HG03095 (cell line): ENCODE measurements at regions not wholly inside any gene's neighbourhood (a gene's known extent, or its start where the extent isn't known, plus 50 kb on each side); places are given as distances from the start of the nearest gene placed in this dataset.
"Not testable (repeated sequence)": the region's sequence is repeated elsewhere in the genome, so short reads cannot be mapped to it uniquely, and the experiment has no call there.

Experiments used
- ATAC-seq: cut with Tn5 transposase; IDR thresholded peaks from one replicate; pipeline ENCODE4 v1.9.1; 2021; ENCODE audit warnings: moderate library complexity; ENCODE audit not compliant: unreplicated experiment

- no peak for ATAC-seq
Observed at GRCh38 chr21:21845901-21846300, 847.7 kb downstream of the NCAM2 start.

DNA sequence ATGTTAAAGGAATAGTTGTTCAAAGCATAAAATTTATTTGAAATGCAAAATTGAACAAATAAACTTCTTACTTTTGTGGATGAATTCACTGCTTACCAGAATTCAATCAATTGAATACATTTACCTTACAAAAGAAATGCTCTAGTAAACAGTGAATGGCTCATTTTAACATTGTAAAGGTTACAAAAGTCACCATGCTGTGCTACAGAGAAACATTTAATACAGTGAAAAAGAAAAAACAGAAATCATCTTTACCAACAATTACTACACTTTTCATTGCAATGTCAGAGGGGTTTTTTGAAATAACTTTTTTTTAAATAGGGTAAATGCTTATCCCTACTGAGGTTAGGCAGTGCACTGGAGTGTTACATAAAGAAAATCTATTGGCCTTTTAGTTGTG, 853.0 kb downstream of the NCAM2 start:
- ATAC-seq = no peak

DNA sequence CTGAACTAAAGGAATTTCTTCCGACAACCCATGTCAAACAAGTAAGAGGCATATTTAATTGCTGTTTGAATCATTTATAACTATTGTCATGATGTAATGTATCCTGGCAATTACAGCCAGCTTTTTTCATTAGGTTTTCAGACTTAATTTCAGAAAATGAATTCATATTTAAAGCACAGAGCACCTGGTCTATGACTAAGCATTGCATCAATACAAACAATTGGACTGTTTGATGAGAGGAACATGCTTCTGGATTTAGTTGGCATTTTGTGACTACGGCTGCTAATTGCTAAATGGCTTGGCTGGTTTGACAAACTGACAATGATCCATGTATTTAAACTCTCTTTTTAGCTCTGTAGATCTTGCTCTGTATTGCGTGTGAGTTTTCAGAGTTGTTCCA, 853.4 kb downstream of the NCAM2 start:
- no peak for ATAC-seq

- no peak for ATAC-seq
Observed at GRCh38 chr21:21858502-21859334, 860.5 kb downstream of the NCAM2 start.

DNA sequence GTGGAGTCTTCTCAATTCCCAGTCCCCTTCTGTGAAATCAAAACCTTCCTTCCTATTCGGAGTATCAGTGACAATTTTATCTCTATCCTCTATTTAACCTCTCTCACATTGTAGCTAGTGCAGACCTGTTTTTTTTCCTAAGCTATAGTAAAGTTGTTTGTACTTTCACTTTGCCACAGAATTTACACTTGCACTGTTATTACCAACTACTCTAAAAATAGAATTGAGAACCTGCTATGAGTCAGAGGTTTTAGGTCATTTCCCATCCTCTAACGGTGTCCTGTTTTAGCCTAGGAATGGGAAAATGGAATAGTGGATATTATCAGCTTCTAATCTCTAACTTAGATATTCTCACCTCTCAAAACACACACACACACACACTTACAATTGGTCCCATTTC, 862.7 kb downstream of the NCAM2 start:
- ATAC-seq = no peak

DNA sequence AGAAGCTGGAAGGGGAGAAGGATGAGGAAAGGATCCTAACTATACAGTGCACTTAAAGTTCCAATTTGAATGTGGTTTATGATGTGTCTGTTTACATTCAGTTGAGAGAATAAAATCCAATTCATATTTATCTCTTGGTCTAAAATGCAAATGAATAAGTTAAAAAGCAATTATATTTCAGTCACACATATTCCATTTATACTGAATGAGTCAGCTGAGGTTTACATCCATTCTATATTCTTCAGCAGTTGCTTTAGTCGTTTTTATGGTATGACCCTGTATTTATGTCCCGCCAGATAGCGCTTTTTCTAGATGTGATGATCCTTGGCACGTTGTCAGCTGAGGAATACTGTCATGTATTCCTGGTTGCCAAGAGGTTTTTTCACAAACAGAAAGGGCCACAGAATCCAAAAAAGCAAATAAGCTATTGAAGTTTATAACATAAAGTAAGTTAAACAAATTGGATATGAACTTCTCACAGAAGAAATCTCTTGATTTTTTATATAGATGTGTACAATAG, 866.2 kb downstream of the NCAM2 start:
- no peak for ATAC-seq

GRCh38 chr21:21897275-21897883, 899.2 kb downstream of the NCAM2 start:
- ATAC-seq = no peak

GRCh38 chr21:21898801-21899200, 900.6 kb downstream of the NCAM2 start:
- no peak for ATAC-seq

DNA sequence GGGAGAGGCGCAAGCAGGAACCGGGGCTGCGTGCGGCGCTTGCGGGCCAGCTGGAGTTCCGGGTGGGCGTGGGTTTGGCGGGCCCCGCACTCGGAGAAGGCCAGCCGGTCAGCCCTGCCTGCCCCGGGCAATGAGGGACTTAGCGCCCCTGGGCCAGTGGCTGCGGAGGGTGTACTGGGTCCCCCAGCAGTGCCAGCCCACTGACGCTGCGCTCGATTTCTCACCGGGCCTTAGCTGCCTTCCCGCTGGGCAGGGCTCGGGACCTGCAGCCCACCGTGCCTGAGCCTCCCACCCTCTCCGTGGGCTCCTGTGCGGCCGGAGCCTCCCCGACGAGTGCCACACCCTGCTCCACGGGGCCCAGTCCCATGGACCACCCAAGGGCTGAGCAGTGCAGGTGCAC, 904.2 kb downstream of the NCAM2 start:
- not testable (repeated sequence) for ATAC-seq

- no peak for ATAC-seq
Observed at GRCh38 chr21:21907271-21907670, 909.1 kb downstream of the NCAM2 start.

- no peak for ATAC-seq
Observed at GRCh38 chr21:21915816-21916215, 917.6 kb downstream of the NCAM2 start.

- no peak for ATAC-seq
Observed at GRCh38 chr21:21921410-21922232, 923.4 kb downstream of the NCAM2 start.

- ATAC-seq = no peak
Observed at GRCh38 chr21:21929226-21929625, 931.0 kb downstream of the NCAM2 start.

DNA sequence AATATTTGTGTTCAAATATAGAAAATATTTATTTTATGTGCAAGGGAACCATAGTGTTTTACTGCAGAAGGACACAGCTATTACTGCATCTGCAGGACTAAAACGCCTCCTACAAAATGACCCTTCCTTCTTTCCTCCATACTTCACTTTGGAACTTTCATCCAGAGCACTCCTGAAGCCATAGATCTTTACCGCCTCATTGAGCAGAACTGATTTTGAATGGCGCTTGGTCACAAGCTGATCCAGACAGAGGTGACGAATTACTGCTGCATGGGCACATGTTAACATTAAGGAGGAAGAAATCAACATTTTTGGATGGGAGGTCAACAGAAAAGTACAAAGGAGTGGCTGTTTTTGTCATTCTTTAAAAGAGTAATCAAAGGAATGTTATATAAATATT, 931.6 kb downstream of the NCAM2 start:
- ATAC-seq = no peak

DNA sequence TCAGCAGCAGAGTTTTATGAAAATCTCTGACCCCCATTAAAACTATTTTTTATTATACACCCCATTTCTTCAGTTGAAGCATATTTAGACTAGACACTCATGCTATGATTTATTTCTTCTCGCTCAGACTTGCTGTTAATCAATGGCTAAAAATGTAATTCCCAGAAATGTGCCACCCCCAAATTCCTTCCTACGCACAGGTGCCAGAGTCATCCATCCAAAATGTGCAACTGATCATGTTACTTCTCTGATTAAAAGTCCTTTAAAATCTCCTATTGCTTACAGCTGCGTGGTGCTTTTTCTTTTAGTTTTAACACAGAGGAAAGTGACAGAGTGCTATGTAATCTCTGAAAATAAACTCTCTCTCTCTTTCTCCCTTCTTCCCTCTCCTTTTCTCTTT, 954.4 kb downstream of the NCAM2 start:
- no peak for ATAC-seq

DNA sequence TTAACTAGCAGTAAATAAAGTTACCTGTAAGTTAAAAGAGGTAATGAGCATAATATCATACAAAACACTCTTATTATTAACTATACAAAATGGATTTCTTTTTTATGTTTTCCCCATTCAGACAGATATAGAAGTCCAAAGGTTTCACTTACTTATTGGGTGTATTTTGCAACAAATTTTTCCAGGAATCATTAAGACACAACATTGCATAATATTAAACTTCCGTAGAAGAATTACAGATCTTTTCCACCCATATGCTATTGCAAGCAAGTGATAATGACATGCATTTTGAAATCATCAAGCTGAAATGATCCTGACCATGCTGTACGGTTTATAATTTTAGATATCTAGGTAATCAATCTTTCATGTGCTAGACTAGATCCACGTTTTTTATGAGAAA, 957.0 kb downstream of the NCAM2 start:
- ATAC-seq = no peak

DNA sequence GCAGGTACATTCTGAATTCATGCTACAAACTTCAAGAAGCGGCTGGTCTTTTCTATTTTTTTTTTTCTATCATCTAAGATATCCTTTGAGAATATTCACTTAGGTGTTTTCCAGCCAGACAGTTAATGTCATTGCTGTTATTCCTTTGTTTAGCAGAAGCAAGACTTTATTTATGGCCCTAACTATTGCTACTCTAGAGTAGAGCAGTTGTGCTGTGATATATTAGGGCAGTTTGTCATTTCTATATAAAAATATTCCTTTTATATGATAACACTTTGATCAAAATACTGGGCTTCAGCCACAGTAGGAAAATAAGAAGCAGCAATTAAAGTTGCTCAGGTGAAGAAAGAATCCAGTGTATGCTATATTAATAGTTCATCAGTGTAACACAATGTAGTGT, 959.3 kb downstream of the NCAM2 start:
- no peak for ATAC-seq

DNA sequence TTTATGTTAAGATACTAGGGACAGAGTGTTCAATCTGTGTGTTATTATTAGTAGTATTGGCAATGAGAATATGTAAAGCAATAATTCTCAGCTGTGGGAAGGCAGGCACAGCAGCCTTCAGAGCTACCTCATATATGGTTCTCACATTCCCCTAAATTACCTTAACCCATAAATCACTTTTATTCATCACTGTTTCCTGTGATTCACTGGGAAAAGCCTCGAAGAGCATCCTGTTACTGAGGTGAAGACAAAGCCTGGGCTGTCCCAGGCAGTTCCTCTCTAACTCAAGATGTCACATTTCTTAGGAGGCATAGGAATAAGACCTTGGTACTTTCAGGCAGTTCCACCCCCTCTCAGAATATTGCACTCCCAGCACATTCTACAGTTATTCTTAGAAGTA, 965.7 kb downstream of the NCAM2 start:
- ATAC-seq = no peak

DNA sequence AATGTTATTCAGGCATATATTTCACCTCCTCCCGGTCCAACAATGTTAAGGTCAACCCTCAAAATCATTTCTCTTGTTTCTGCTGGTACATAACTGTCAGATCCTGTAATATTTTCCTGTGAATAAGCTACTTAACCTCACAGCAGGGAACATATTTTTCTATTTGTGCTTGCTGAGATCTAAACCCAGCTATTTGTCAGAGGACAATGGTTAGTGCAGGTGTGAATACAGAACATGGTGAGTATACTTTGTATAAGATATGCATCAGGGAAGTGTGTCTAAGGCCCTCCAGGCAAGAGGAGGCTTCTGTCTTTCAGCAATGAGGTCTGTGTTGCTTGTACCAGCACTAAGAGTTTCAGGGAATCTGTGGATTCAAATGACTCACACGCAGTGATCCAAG, 970.6 kb downstream of the NCAM2 start:
- ATAC-seq = no peak

DNA sequence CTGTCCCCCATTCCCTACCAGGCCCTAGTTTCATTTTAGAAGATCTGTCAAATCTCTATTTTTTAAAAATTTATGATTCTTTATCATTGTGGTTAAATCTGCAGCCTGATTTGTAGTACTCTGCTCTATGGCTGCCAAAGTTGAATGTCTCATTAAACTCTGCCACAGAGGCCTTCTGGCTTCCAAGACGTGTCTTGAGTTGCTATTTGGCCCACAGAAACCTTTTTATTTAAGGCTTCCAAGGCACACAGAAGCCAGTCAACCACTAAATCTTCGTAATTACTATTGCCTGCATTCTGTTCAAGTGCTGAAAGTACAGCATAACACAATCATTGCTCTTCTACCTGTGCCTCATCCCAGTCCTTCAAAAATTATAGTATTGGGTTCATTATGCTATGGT, 971.0 kb downstream of the NCAM2 start:
- ATAC-seq = no peak

DNA sequence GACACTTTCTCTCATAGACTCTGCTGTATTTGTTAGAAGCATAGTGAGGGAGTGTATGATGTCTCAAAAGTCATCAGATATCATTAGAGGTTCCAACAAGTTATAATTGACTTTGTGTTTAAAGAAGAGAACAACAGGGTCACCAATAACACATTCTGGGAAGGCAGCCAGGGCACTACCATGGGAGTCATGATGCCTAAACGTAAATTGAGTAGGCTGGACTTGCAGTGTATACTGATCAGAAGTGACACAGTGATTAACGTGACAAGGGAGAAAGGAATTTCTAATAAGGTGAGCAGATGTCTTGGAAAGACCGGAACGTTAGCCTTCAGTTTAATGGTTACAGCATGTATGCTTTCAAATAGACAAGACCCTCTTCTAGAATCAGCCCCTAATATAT, 973.2 kb downstream of the NCAM2 start:
- no peak for ATAC-seq

DNA sequence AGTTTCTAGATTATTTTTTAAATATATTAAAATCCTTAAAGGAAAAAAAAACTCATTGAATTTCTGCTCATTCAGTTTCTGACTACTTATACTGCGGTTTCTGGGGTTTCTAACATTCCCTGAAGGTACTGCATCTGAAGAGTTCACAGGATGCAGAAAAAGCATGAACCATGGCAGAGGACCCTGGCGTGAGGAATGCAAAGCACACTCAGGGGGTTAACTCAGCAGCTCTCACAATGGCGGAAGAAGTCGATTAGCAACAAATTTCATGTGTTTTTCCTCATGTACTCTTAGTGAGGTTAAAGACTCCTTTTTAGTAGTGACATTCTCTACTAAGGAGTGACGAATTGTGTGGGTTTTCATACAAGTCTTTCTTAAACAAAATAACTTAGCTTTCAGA, 975.6 kb downstream of the NCAM2 start:
- no peak for ATAC-seq
